ENCODE measurements at regions not wholly inside any gene's neighbourhood (a gene's known extent, or its start where the extent isn't known, plus 50 kb on each side); places are given as distances from the start of the nearest gene placed in this dataset.

DNA sequence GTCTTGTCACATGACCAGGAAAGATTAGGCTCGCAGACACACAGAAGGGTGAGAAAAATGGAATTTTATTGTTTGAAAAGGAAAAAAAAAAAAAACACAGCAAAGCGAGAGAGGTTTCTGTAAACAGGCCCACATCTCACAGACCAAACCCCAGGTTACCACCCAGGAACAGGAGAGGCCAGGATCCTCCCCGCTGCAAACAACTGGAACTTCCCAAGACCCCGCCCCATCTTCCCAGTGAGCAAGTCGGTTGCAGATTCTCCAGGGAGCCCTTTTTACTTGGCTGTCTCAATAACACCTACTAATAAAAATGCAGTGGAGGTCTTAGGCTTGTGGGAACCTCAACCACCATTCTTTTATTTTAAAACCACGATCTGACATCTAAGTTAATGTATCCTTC lies 84.7 kb upstream of the ETS2 start:
- DNase-seq, result no peak
- Mint-ChIP-seq H3K9me3 (peaks cover 5 to 29% (median 15%) of the 10 kb centered on the region in 9 donors), H3K4me3 (no peak overlapping the region), H3K4me1 (no peaks in the 10 kb centered on the region), H3K27me3 (peaks cover 0 to 8% (median 0%) of the 10 kb centered on the region in 5 donors), H3K36me3 (peaks cover 2 to 23% (median 8%) of the 10 kb centered on the region in 3 donors), H3K27ac (no peak overlapping the region)
- no peak for ATAC-seq
- POLR2A ChIA-PET, result no interaction called here

DNA sequence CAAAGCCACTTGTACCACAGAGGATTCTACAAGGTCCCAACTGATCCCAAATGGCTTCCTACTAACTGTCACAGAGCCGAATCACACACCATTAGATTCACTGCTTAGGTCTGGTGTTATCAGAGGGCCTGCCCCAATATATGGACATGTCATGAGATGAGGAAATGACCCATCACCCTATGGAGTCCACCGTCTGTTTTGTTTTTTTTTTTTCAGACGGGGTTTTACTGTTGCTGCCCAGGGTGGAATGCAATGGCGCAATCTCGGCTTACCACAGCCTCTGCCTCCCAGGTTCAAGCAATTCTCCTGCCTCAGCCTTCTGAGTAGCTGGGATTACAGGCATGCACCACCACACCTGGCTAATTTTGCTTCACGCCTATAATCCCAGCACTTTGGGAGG lies 83.8 kb upstream of the ETS2 start:
- POLR2A ChIA-PET, result no interaction called here
- ATAC-seq (no peak), DNase-seq (no peak)
- no peak overlapping the region for H3K4me3 Mint-ChIP-seq
- H3K9me3 Mint-ChIP-seq, result peaks cover 5 to 32% (median 18%) of the 10 kb centered on the region in 9 donors
- H3K36me3 Mint-ChIP-seq, result peaks cover 2 to 23% (median 8%) of the 10 kb centered on the region in 3 donors
- no peak overlapping the region for H3K27ac Mint-ChIP-seq
- no peaks in the 10 kb centered on the region for H3K4me1 Mint-ChIP-seq
- H3K27me3 Mint-ChIP-seq, result peaks cover 0 to 14% (median 0%) of the 10 kb centered on the region in 5 donors

DNA sequence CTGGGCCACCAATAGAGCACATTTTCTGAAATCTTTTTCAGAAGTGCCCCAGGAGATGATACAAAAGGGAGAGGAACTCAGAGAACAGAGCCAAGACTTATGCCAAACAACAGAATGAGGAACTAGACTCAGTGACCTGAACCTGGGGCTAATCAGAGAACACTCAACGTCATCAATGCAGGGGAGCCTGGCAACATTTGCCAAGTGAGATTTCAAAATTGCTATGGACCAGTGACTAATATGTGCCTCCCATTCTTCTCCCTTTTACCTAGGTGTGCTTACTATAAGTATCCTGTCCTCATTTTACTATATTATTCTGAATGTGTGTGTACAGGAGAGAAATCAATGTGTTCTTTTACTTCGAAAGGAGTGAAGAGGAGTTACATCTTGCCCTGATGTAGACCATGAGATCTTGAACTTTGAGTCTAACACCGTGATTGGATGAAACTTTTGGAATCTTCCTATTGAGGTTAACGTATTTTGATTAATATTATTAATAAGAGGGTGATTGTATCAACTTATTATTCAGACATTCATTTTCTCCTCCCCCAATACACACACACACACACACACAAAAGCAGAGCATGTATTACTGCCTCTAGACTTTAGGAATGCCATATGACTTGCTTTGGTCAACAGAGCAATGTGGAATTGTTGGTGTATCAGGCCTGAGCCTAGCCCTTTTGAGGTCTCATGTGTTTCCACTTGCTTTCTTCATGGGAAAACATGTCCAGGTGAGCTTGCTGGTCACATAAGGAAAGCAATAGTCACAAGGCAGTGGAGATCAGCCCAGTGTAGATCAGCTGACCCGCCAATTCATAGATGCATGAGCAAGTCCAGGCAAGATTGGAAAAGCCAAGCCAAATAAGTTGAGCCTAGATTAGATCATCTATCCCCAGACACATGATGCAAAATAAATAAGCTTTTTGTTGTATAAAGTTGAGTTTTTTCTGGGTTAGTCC lies 80.3 kb upstream of the ETS2 start:
- peaks cover 2 to 23% (median 8%) of the 10 kb centered on the region in 3 donors for H3K36me3 Mint-ChIP-seq
- no peak overlapping the region for H3K4me3 Mint-ChIP-seq
- DNase-seq, result no peak
- POLR2A ChIA-PET, result no interaction called here
- H3K9me3 Mint-ChIP-seq, result peaks cover 5 to 32% (median 20%) of the 10 kb centered on the region in 9 donors
- no peak overlapping the region for H3K27ac Mint-ChIP-seq
- H3K4me1 Mint-ChIP-seq, result no peaks in the 10 kb centered on the region
- ATAC-seq, result no peak
- H3K27me3 Mint-ChIP-seq, result peaks cover 0 to 15% (median 4%) of the 10 kb centered on the region in 5 donors

DNA sequence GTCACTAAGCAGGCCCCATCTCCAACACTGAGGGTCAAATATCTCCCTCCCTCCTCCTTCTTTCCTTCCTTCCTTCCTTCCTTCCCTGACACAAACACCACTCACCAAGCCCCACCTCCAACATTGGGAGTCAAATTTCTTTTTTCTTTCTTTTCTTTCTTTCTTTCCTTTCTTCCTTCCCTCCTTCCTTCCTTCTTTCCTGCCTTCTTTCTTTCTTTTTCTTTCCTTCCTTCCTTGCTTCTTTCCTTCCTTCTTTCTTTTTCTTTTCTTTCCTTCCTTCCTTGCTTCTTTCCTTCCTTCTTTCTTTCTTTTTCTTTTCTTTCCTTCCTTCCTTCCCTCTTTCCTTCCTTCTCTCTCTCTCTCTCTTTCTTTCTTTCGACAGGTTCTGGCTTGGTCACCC lies 79.2 kb upstream of the ETS2 start:
- Mint-ChIP-seq H3K9me3 (peaks cover 5 to 32% (median 20%) of the 10 kb centered on the region in 9 donors), H3K27ac (peak overlapping the region in 2 of 10 donors; percentile 57 to 73), H3K4me1 (no peaks in the 10 kb centered on the region), H3K4me3 (no peak overlapping the region), H3K27me3 (peaks cover 0 to 15% (median 4%) of the 10 kb centered on the region in 5 donors), H3K36me3 (peaks cover 2 to 23% (median 8%) of the 10 kb centered on the region in 3 donors)
- no peak for ATAC-seq
- no peak for DNase-seq
- POLR2A ChIA-PET, result no interaction called here

DNA sequence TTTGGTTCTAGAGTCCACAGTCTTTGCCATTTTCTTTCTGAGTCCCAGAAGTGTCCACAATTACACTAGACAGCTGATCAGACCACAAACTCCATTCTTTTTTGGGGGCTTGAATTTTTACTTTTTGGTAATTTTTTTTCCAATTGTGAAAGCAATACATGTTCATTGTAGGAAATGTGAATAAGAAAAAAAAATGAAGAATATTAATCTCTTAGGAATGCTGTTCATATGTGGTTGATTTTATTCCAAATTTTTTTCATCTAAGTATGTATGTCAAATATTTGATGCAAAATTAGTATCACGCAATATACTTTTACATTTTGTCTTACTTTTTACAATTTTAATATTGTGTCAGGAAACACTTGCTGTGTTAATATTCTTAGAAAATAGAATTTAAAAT lies 76.4 kb upstream of the ETS2 start:
- POLR2A ChIA-PET, result no interaction called here
- H3K27ac Mint-ChIP-seq, result no peak overlapping the region
- H3K36me3 Mint-ChIP-seq, result peaks cover 2 to 16% (median 8%) of the 10 kb centered on the region in 3 donors
- DNase-seq (no peak), ATAC-seq (no peak)
- H3K4me1 Mint-ChIP-seq, result peaks cover 4 to 6% (median 5%) of the 10 kb centered on the region in 4 donors
- H3K4me3 Mint-ChIP-seq, result no peak overlapping the region
- peaks cover 7 to 17% (median 9%) of the 10 kb centered on the region in 5 donors for H3K27me3 Mint-ChIP-seq
- H3K9me3 Mint-ChIP-seq, result peaks cover 5 to 28% (median 19%) of the 10 kb centered on the region in 9 donors

DNA sequence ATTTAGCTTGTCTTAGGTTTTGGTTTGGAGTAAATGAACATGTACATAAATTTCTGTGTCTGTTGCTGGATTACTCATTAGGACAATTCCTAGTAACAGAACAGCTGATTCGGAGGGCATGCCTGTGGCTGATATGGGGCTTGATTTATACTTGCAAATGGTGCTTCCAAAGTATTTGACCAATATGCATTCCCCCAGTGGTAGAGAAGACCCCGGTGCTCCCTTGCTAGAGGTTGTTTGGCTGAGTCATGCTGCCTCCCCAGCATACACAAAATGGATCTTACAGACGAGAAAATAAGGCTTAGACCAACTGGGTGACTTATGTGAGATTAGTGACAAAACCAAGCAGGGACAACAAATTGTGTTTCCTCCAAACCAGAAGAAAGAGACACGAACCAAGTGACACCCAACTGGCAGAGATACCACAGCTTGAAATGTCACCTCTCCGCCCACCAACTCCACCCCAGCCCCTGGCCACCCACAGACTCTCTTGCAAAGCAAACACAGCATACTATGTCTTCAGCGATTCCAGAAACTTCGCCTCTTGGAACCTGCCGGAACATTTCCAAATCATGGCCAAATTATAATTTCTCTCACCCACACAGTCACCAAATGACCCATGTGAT lies 75.9 kb upstream of the ETS2 start:
- Mint-ChIP-seq H3K27ac (no peak overlapping the region), H3K4me3 (no peak overlapping the region), H3K36me3 (peaks cover 0 to 11% (median 3%) of the 10 kb centered on the region in 3 donors), H3K4me1 (peaks cover 4 to 10% (median 9%) of the 10 kb centered on the region in 4 donors), H3K9me3 (peaks cover 1 to 22% (median 14%) of the 10 kb centered on the region in 9 donors), H3K27me3 (peaks cover 10 to 17% (median 14%) of the 10 kb centered on the region in 5 donors)
- DNase-seq, result no peak
- POLR2A ChIA-PET, result no interaction called here
- ATAC-seq, result no peak

DNA sequence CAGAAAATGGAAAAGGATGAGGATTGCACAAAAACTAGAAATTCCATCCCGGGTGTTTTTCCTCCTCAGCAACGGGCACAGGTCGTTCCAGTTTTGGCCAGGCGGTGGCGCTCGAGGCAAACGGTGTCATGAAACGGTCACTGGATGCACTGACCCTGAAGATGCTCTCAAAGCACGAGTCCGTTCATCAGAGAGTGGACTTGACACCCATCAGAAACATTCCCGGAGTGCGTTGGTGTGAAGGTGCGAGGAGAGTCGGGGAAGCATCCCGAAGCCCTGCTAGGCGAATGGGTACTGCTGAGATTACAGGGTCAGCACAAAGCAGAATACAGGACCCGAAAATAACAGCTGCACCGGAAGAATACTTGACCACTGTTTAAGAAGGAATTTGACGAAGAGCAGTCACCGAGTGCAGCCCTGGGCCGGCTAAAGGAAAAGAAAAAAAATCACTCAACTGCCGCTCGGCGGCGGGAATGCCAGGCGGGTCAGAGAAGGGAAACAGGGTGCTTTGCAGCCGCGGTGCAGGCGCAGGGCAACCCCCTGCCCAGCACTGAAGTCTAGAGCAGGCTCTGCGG lies 71.7 kb upstream of the ETS2 start:
- Mint-ChIP-seq H3K27ac (no peak overlapping the region), H3K27me3 (peaks cover 13 to 33% (median 21%) of the 10 kb centered on the region in 5 donors), H3K4me3 (peak overlapping the region; percentile 68 to 90 (median 84)), H3K36me3 (no peaks in the 10 kb centered on the region), H3K4me1 (peaks cover 4 to 13% (median 9%) of the 10 kb centered on the region in 4 donors), H3K9me3 (no peaks in the 10 kb centered on the region)
- POLR2A ChIA-PET, result interaction anchor here (0.5 kb wide), 1 partner anchor 282 kb away, joined by 4 read pairs; no protein-coding TSS in a partner anchor
- DNase-seq (peak; percentile 29 to 75 (median 61)), ATAC-seq (peak; percentile 46 to 61)

DNA sequence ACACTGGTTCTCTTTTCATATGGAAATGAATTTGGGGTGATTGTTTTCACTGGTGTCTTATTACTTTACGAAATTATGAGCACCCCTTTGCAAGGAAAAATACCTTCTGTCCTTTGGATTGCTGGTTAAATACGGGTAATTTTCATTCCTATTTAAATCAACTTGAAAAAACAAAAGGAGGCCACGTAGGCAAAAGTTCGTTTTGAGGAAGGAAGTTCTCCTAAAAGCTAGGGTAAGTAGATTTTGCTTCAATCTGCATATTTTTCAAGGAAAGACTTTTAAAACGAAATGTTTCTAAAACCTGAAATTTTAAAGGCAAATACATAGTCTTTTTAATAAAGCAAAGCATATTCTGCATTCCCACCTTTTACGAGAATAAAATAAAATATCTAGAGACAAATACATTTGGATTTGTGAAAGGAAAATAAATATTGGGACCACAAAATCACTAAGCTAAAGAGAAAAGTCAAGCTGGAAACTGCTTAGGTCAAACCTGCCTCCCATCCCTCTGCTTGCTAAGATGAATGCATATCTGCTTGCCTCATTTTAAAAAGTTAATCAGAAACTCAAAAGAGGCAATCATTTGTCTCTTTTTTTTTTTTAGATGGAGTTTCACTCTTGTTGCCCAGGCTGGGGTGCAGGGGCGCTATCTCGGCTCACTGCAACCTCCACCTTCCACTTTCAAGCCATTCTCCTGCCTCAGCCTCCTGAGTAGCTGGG lies 70.9 kb upstream of the ETS2 start:
- no peak overlapping the region for H3K27ac Mint-ChIP-seq
- ATAC-seq (no peak), DNase-seq (no peak)
- no peaks in the 10 kb centered on the region for H3K36me3 Mint-ChIP-seq
- H3K27me3 Mint-ChIP-seq, result peaks cover 13 to 33% (median 20%) of the 10 kb centered on the region in 5 donors
- peaks cover 4 to 13% (median 10%) of the 10 kb centered on the region in 4 donors for H3K4me1 Mint-ChIP-seq
- POLR2A ChIA-PET, result no interaction called here
- no peaks in the 10 kb centered on the region for H3K9me3 Mint-ChIP-seq
- H3K4me3 Mint-ChIP-seq, result peak overlapping the region in 9 of 10 donors; percentile 68 to 90 (median 84)

DNA sequence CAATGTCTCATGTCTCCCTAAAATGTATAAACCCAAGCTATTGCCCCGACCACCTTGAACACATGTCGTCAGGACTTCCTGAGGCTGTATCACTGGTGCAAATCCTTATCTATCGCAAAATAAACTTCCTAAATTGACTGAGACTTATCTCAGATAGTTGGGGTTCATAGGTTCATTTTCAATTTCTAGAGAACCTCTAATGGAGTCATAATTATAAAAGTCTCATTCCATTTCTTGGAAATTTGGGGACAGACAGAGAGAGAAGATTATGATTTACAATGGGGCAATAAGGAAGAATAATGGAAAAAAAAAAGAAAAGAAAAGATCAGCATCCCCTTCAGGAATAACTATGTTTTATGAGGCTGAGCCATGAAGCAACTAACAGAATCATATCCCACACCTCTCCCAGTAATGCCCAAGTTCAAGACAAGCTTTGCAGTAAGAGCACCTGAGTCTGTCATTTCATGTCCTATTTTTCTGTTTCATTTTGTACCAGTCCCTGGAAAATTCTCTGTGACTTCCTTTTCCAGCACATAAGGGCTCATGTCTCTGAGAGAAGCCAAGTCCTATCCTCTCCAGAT lies 70.0 kb upstream of the ETS2 start:
- Mint-ChIP-seq H3K27me3 (peaks cover 13 to 33% (median 20%) of the 10 kb centered on the region in 5 donors), H3K9me3 (no peaks in the 10 kb centered on the region), H3K27ac (peak overlapping the region in 1 of 10 donors; percentile 45), H3K4me1 (peaks cover 4 to 19% (median 13%) of the 10 kb centered on the region in 4 donors), H3K4me3 (peak overlapping the region in 1 of 10 donors; percentile 11), H3K36me3 (no peaks in the 10 kb centered on the region)
- no peak for DNase-seq
- POLR2A ChIA-PET, result no interaction called here
- no peak for ATAC-seq

DNA sequence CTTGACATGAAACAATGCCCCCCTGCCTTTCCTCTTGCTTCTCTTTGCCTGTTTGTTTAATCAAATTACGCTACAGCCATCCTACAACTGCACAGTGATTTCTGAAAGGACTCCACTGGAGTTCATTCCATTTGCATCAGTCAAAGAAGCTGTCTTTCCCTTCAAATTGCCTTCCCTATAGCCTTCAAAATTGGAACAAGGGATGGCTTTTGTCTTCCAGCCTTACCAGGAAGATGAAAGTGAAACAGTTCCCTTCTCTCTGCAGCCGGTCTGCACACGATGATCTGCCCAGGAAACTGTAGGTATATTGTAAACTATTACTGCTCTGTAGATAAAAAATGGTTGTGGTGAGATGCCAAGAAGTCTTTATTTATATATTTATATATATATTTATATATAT lies 65.6 kb upstream of the ETS2 start:
- POLR2A ChIA-PET, result no interaction called here
- ATAC-seq (no peak), DNase-seq (no peak)
- no peaks in the 10 kb centered on the region for H3K36me3 Mint-ChIP-seq
- peaks cover 7 to 17% (median 12%) of the 10 kb centered on the region in 5 donors for H3K27me3 Mint-ChIP-seq
- peaks cover 11 to 23% (median 17%) of the 10 kb centered on the region in 4 donors for H3K4me1 Mint-ChIP-seq
- H3K27ac Mint-ChIP-seq, result no peak overlapping the region
- peak overlapping the region in 1 of 10 donors; percentile 13 for H3K4me3 Mint-ChIP-seq
- no peaks in the 10 kb centered on the region for H3K9me3 Mint-ChIP-seq

DNA sequence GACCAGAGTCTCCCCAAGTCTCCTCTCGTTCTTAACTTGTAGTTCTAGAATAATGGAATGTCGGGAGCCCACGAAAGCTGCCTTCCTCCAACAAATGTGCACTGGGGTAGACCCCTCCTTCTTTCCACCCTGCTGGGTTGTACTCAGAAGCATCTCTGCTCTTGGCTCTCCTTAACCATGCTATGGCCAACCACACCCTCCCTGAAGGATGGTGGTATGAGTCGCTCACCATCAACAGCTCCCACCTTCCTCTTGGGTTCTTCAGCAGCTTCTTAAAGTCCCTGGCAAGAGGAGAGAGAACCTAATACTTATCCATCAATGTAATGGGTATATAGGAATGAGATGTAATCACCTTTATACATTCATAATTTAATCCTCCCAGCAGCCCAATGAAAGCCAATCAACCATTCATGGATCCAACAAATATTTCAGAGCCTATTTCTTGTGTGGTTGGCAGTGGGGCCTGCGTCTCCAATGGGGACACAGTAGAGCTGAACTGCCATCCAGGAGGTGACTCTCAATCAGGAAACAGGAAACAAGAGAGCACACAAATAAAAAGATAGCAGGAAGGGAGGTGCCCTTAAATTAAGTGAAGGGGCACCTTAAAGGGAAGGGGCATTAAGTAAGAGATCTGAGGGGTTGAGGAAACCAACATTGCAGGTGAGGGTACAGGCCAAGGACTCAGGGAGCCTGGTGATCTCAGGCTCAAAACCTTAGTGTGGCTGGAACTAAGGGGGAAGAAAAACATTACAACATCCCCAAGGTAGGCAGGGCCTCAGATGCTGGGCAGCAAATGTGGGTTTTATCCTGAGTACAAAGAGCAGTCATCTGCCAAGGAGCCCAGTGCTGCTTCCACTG lies 64.4 kb upstream of the ETS2 start:
- DNase-seq (no peak), ATAC-seq (no peak)
- peaks cover 11 to 22% (median 16%) of the 10 kb centered on the region in 4 donors for H3K4me1 Mint-ChIP-seq
- H3K36me3 Mint-ChIP-seq, result no peaks in the 10 kb centered on the region
- H3K4me3 Mint-ChIP-seq, result no peak overlapping the region
- H3K27ac Mint-ChIP-seq, result peak overlapping the region in 3 of 10 donors; percentile 3 to 32 (median 4)
- peaks cover 0 to 4% (median under 1%) of the 10 kb centered on the region in 5 donors for H3K27me3 Mint-ChIP-seq
- H3K9me3 Mint-ChIP-seq, result no peaks in the 10 kb centered on the region
- POLR2A ChIA-PET, result no interaction called here
